HFFc6 (cell line): ENCODE measurements at regions not wholly inside any gene's neighbourhood (a gene's known extent, or its start where the extent isn't known, plus 50 kb on each side); places are given as distances from the start of the nearest gene placed in this dataset.

Experiments used
- DNase-seq: peaks from one replicate; pipeline ENCODE4 v3.0.0-alpha.2; 2018
- H3K27ac Mint-ChIP-seq: 2 replicates; pipeline ENCODE4 v1.8.0; 2020; ENCODE audit warnings: mild to moderate bottlenecking, mixed read lengths
- H3K27me3 Mint-ChIP-seq: 2 replicates; pipeline ENCODE4 v1.8.0; 2021; ENCODE audit warnings: mild to moderate bottlenecking, moderate library complexity, mixed read lengths; ENCODE audit not compliant: insufficient read depth
- H3K36me3 Mint-ChIP-seq: 2 replicates; pipeline ENCODE4 v1.8.0; 2021; ENCODE audit warnings: low read depth, mixed read lengths
- H3K4me1 Mint-ChIP-seq: 2 replicates; pipeline ENCODE4 v1.8.0; 2020; ENCODE audit warnings: low read depth, mixed read lengths
- H3K4me3 Mint-ChIP-seq: 2 replicates; pipeline ENCODE4 v1.8.0; 2020; ENCODE audit warnings: mild to moderate bottlenecking, moderate library complexity, mixed read lengths
- H3K9me3 Mint-ChIP-seq: 2 replicates; pipeline ENCODE4 v1.8.0; 2020; ENCODE audit warnings: mild to moderate bottlenecking, mixed read lengths
- TF ChIP-seq, protein P1 (sequence below): fragments of 200-600 bp; sonication (generic); IDR thresholded peaks from 2 replicates; pipeline ENCODE4 v1.5.0; 2021; ENCODE audit warnings: antibody characterized with exemption, mild to moderate bottlenecking

GRCh38 chr18:39329496-39330275 is 1764.1 kb upstream of the CELF4 start:
- no peaks in the 10 kb centered on the region for H3K36me3 Mint-ChIP-seq
- TF ChIP-seq, protein P1, sequence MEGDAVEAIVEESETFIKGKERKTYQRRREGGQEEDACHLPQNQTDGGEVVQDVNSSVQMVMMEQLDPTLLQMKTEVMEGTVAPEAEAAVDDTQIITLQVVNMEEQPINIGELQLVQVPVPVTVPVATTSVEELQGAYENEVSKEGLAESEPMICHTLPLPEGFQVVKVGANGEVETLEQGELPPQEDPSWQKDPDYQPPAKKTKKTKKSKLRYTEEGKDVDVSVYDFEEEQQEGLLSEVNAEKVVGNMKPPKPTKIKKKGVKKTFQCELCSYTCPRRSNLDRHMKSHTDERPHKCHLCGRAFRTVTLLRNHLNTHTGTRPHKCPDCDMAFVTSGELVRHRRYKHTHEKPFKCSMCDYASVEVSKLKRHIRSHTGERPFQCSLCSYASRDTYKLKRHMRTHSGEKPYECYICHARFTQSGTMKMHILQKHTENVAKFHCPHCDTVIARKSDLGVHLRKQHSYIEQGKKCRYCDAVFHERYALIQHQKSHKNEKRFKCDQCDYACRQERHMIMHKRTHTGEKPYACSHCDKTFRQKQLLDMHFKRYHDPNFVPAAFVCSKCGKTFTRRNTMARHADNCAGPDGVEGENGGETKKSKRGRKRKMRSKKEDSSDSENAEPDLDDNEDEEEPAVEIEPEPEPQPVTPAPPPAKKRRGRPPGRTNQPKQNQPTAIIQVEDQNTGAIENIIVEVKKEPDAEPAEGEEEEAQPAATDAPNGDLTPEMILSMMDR: no peak
- no peak overlapping the region for H3K4me3 Mint-ChIP-seq
- no peaks in the 10 kb centered on the region for H3K4me1 Mint-ChIP-seq
- no peak for DNase-seq
- no peaks in the 10 kb centered on the region for H3K27me3 Mint-ChIP-seq
- no peaks in the 10 kb centered on the region for H3K9me3 Mint-ChIP-seq
- H3K27ac Mint-ChIP-seq: no peak overlapping the region

- Mint-ChIP-seq H3K9me3 (no peaks in the 10 kb centered on the region), H3K4me3 (no peak overlapping the region), H3K27ac (no peak overlapping the region), H3K36me3 (no peaks in the 10 kb centered on the region), H3K4me1 (no peaks in the 10 kb centered on the region), H3K27me3 (no peaks in the 10 kb centered on the region)
- TF ChIP-seq, protein P1: no peak
- DNase-seq: no peak
Measured at GRCh38 chr18:39326772-39327171, 1761.2 kb upstream of the CELF4 start.

DNA sequence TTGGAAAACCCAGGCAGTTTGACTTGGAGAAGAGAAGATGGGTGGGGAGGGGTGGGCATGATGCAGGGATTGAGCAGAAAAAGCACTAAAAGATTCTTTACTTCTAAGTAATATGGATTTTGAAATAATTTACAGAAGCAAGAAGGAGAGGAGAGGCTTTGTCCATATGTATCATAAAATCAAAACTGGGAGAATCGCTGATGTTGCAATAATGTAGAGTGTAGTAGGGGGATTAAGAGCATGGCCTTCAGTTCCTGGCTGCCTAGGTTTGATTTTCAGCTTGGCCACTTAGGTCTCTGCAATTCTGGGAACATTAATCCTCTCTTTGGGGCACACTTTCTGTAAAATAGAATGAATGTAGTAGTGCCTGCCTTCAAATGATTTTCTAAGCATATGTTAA is 1760.4 kb upstream of the CELF4 start:
- DNase-seq: no peak
- TF ChIP-seq, protein P1: no peak
- Mint-ChIP-seq H3K36me3 (no peaks in the 10 kb centered on the region), H3K4me3 (no peak overlapping the region), H3K4me1 (no peaks in the 10 kb centered on the region), H3K27ac (no peak overlapping the region), H3K9me3 (no peaks in the 10 kb centered on the region), H3K27me3 (no peaks in the 10 kb centered on the region)

- Mint-ChIP-seq H3K4me3 (no peak overlapping the region), H3K27ac (no peak overlapping the region), H3K36me3 (no peaks in the 10 kb centered on the region), H3K9me3 (no peaks in the 10 kb centered on the region), H3K4me1 (no peaks in the 10 kb centered on the region), H3K27me3 (no peaks in the 10 kb centered on the region)
- DNase-seq: no peak
- TF ChIP-seq, protein P1: no peak
Measured at GRCh38 chr18:39319141-39319540, 1753.5 kb upstream of the CELF4 start.

- TF ChIP-seq, protein P1: no peak
- H3K9me3 Mint-ChIP-seq: no peaks in the 10 kb centered on the region
- no peak overlapping the region for H3K4me3 Mint-ChIP-seq
- H3K36me3 Mint-ChIP-seq: no peaks in the 10 kb centered on the region
- no peak for DNase-seq
- no peaks in the 10 kb centered on the region for H3K4me1 Mint-ChIP-seq
- H3K27me3 Mint-ChIP-seq: no peaks in the 10 kb centered on the region
- no peak overlapping the region for H3K27ac Mint-ChIP-seq
Measured at GRCh38 chr18:39318462-39318861, 1752.9 kb upstream of the CELF4 start.
